Sigmoid colon (tissue), 6 donors: ENCODE measurements at regions not wholly inside any gene's neighbourhood (a gene's known extent, or its start where the extent isn't known, plus 50 kb on each side); places are given as distances from the start of the nearest gene placed in this dataset.

Experiments
- DNase-seq: peaks from one replicate; pipeline ENCODE4 v3.0.0-alpha.2; 2019
- H3K27ac ChIP-seq, 4 donors: fragments of 200-600 bp; sonication (generic); one replicate each; pipeline ENCODE4 v1.5.1; 2016 to 2019; ENCODE audit warnings: mild to moderate bottlenecking in 1 of 4
- H3K27me3 ChIP-seq, 3 donors: fragments of 200-600 bp; sonication (generic); one replicate each; pipeline ENCODE4 v1.5.1; 2019; ENCODE audit warnings: mild to moderate bottlenecking in 1 of 3
- H3K36me3 ChIP-seq, 4 donors: fragments of 200-600 bp; sonication (generic); one replicate each; pipeline ENCODE4 v1.5.1; 2016 to 2019
- H3K4me1 ChIP-seq, 4 donors: fragments of 200-600 bp; sonication (generic); one replicate each; pipeline ENCODE4 v1.5.1; 2017 to 2019
- H3K4me3 ChIP-seq, 4 donors: fragments of 200-600 bp; sonication (generic); one replicate each; pipeline ENCODE4 v1.5.1; 2017 to 2019; ENCODE audit warnings: mild to moderate bottlenecking in 2 of 4, moderate library complexity in 1 of 4
- H3K9me3 ChIP-seq, 4 donors: fragments of 200-600 bp in 3 of 4; sonication (generic) in 3 of 4; one replicate each; pipeline versions ENCODE4 v1.5.1 to v1.6.1; 2013 to 2019
- CTCF ChIP-seq, 4 experiments: fragments of 450-650 bp in 3 of 4; fragments of 200-600 bp in 1 of 4; IDR thresholded peaks; one replicate each; pipeline ENCODE4 v1.5.1; 2016 to 2019; ENCODE audit warnings: antibody characterized with exemption in 4 of 4, mild to moderate bottlenecking in 3 of 4, moderate library complexity in 2 of 4
- EP300 ChIP-seq, 4 donors: sonication (generic); formaldehyde crosslinking; IDR thresholded peaks; one replicate each; pipeline ENCODE4 v1.6.1; 2017; ENCODE audit warnings: antibody characterized with exemption in 4 of 4
- POLR2A ChIP-seq, 2 donors: fragments of 450-650 bp; IDR thresholded peaks; one replicate each; pipeline ENCODE4 v1.6.1; 2016; ENCODE audit warnings: antibody characterized with exemption in 2 of 2, mild to moderate bottlenecking in 2 of 2, moderate library complexity in 2 of 2
- POLR2AphosphoS5 ChIP-seq, 4 donors: sonication (generic); formaldehyde crosslinking; IDR thresholded peaks; one replicate each; pipeline ENCODE4 v1.6.1; 2017; ENCODE audit warnings: antibody characterized with exemption in 4 of 4
- WGBS, 2 donors: extraction: QIAGEN DNeasy Blood & Tissue Kit; methylation state at CpG; one replicate each; pipeline ENCODE4 v1.1.7; 2013; 5-methylcytosine and 5-hydroxymethylcytosine counted together
- intact Hi-C: fragments of 100-400 bp; cut with DNase I; formaldehyde crosslinking; loops from one replicate; pipeline ENCODE4 v1.15.1; 2023
- donor health status: healthy with polysubstance abuse.
- donor health status: healthy.

- no peak for DNase-seq
- intact Hi-C loops = no loop called here
- peaks cover 0 to 3% (median 0%) of the 10 kb centered on the region in 3 donors for H3K27me3 ChIP-seq
- no peaks in the 10 kb centered on the region for H3K36me3 ChIP-seq
- WGBS, 2 donors = 66 to 85% methylated on average over 11 of the region's 11 CpGs
- no peak for TF ChIP-seq CTCF (IDR thresholded peaks at IDR 0.05)
- TF ChIP-seq POLR2A (IDR thresholded peaks at IDR 0.05) = no peak
- no peak for TF ChIP-seq EP300 (IDR thresholded peaks at IDR 0.05)
- TF ChIP-seq POLR2AphosphoS5 (IDR thresholded peaks at IDR 0.05) = no peak
- peak overlapping the region in 2 of 4 donors; percentile 33 to 37 for H3K27ac ChIP-seq
- H3K4me1 ChIP-seq = no peaks in the 10 kb centered on the region
- no peak overlapping the region for H3K4me3 ChIP-seq
- no peaks in the 10 kb centered on the region for H3K9me3 ChIP-seq
Observed at GRCh38 chr20:57103146-57103800, 163.2 kb downstream of the BMP7 start.

GRCh38 chr20:57104113-57104512 is 162.3 kb downstream of the BMP7 start:
- 88 to 89% methylated on average over 11 of the region's 11 CpGs for WGBS, 2 donors
- TF ChIP-seq POLR2AphosphoS5 (IDR thresholded peaks at IDR 0.05) (no peak), POLR2A (IDR thresholded peaks at IDR 0.05) (no peak), EP300 (IDR thresholded peaks at IDR 0.05) (no peak), CTCF (IDR thresholded peaks at IDR 0.05) (no peak)
- no peak for DNase-seq
- Histone ChIP-seq H3K36me3 (no peaks in the 10 kb centered on the region), H3K27me3 (peaks cover 0 to 3% (median 0%) of the 10 kb centered on the region in 3 donors), H3K4me3 (no peak overlapping the region), H3K27ac (no peak overlapping the region), H3K4me1 (no peaks in the 10 kb centered on the region), H3K9me3 (no peaks in the 10 kb centered on the region)
- intact Hi-C loops = no loop called here

- H3K4me1 ChIP-seq = no peaks in the 10 kb centered on the region
- H3K36me3 ChIP-seq = no peaks in the 10 kb centered on the region
- no peak overlapping the region for H3K4me3 ChIP-seq
- 56 to 62% methylated on average over 13 of the region's 13 CpGs for WGBS, 2 donors
- intact Hi-C loops = no loop called here
- TF ChIP-seq POLR2A (IDR thresholded peaks at IDR 0.05) (no peak), POLR2AphosphoS5 (IDR thresholded peaks at IDR 0.05) (no peak), CTCF (IDR thresholded peaks at IDR 0.05) (no peak), EP300 (IDR thresholded peaks at IDR 0.05) (no peak)
- peaks cover 0 to 3% (median 0%) of the 10 kb centered on the region in 3 donors for H3K27me3 ChIP-seq
- no peak overlapping the region for H3K27ac ChIP-seq
- no peaks in the 10 kb centered on the region for H3K9me3 ChIP-seq
- DNase-seq = no peak
Observed at GRCh38 chr20:57104651-57105204, 161.7 kb downstream of the BMP7 start.

- H3K9me3 ChIP-seq = no peaks in the 10 kb centered on the region
- H3K27me3 ChIP-seq = peaks cover 0 to 3% (median 0%) of the 10 kb centered on the region in 3 donors
- 85 to 90% methylated on average over 12 of the region's 12 CpGs for WGBS, 2 donors
- no peak for TF ChIP-seq POLR2AphosphoS5 (IDR thresholded peaks at IDR 0.05)
- no peak for TF ChIP-seq EP300 (IDR thresholded peaks at IDR 0.05)
- TF ChIP-seq POLR2A (IDR thresholded peaks at IDR 0.05) = no peak
- no peak for DNase-seq
- H3K36me3 ChIP-seq = no peaks in the 10 kb centered on the region
- H3K4me1 ChIP-seq = no peaks in the 10 kb centered on the region
- intact Hi-C loops = no loop called here
- no peak overlapping the region for H3K27ac ChIP-seq
- no peak overlapping the region for H3K4me3 ChIP-seq
Observed at GRCh38 chr20:57106030-57106682, 160.3 kb downstream of the BMP7 start.

- intact Hi-C loops = no loop called here
- Histone ChIP-seq H3K36me3 (no peaks in the 10 kb centered on the region), H3K4me1 (no peaks in the 10 kb centered on the region), H3K4me3 (no peak overlapping the region), H3K9me3 (no peaks in the 10 kb centered on the region), H3K27ac (no peak overlapping the region), H3K27me3 (peaks cover 0 to 3% (median 0%) of the 10 kb centered on the region in 3 donors)
- no peak for TF ChIP-seq CTCF (IDR thresholded peaks at IDR 0.05)
- no peak for TF ChIP-seq EP300 (IDR thresholded peaks at IDR 0.05)
- TF ChIP-seq POLR2AphosphoS5 (IDR thresholded peaks at IDR 0.05) = no peak
- TF ChIP-seq POLR2A (IDR thresholded peaks at IDR 0.05) = no peak
- WGBS, 2 donors = 40 to 45% methylated on average over 4 of the region's 4 CpGs
- no peak for DNase-seq
Observed at GRCh38 chr20:57106692-57107091, 159.7 kb downstream of the BMP7 start.
